NCI-H82 treated with DMSO at 0.1 percent for 48 hours (cell line): ENCODE measurements at regions not wholly inside any gene's neighbourhood (a gene's known extent, or its start where the extent isn't known, plus 50 kb on each side); places are given as distances from the start of the nearest gene placed in this dataset.

Experiments
- DNase-seq: peaks from one replicate; lab custom pipeline; 2025; ENCODE audit not compliant: unreplicated experiment; lab: John Stamatoyannopoulos, UW

GRCh38 chr14:54088271-54088670 is 131.6 kb upstream of the BMP4 start:
- no peak for DNase-seq

DNA sequence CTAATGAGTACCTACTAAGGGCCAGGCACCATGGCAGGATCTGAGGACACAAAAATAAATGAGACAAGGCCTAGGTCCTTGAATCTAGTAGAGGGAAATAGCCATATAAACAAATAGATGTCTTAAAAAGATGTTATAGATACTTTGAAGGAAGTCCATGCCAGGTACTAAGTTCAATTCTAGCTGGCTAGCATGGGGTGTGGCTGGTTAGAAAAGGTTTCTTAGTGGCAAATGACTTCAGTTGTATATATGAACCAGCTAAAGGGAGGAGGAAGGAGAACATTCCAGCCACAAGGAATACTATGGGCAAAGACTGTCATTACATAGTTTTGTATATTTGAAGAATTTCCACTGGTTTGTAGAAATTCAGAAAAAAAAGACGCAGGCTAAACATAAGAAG is 133.6 kb upstream of the BMP4 start:
- no peak for DNase-seq

GRCh38 chr14:54094765-54095164 is 138.1 kb upstream of the BMP4 start:
- DNase-seq = no peak

DNA sequence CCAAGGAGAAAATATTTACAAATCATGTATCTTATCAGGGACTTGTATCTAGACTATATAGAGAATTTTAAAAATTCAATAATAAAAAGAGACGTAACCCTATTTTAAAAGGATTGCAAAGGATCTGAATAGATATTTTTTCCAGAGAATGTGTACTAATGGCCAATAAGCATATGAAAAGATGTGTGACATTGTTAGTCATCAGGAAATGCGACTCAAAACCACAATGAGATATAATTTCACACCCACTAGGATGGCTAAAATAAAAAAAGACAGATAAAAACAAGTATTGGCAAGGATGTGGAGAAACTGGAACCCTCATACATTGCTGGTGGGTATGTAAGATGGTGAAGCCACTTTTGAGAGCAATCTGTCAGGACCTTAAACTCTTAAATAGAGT is 141.9 kb upstream of the BMP4 start:
- no peak for DNase-seq

- no peak for DNase-seq
Observed at GRCh38 chr14:54102051-54102456, 145.4 kb upstream of the BMP4 start.

GRCh38 chr14:54102530-54102929 is 145.9 kb upstream of the BMP4 start:
- DNase-seq = no peak

DNA sequence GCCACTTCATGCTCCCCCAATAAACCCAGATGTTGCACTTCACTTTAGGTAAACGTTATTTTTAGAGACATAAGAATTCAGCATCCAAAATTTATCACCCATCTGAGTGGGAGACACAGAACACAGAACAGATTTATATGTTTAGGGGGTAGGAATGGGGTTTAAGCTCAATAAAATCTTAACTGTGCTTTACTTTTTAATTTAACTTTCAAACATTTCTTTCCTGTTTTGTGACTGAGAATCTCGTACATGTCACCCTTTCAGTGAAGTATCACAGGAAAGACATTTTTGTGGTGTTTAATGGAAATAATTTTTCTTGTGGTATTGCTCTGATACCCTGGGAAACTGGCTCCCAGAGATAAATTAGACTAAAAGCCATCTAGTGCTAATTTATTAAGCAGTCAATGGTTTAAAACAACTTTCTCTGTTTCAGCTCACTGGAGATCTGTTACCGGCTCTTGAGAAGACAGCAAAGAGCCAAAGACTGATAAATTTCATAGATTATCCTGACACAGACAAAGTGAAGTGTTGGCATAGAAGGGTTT is 148.0 kb upstream of the BMP4 start:
- no peak for DNase-seq

DNA sequence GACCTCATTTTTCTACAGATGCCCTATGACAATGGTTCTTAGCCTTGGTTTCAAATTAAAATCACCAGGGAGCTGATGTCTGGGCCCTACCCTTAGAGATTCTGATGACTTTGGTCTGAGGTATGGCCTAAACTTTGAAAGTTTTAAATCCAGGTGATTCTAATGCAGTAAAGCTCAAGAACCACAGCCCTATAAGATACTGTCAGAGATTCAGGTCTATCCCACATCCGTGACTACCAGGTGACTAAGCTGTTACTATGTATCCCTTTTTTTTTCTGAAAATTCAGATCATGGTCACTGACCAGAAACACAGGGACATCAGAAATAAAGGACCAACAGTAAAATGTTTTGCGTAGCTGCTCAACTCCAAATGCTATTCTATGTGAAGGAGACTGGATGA is 148.8 kb upstream of the BMP4 start:
- no peak for DNase-seq

DNA sequence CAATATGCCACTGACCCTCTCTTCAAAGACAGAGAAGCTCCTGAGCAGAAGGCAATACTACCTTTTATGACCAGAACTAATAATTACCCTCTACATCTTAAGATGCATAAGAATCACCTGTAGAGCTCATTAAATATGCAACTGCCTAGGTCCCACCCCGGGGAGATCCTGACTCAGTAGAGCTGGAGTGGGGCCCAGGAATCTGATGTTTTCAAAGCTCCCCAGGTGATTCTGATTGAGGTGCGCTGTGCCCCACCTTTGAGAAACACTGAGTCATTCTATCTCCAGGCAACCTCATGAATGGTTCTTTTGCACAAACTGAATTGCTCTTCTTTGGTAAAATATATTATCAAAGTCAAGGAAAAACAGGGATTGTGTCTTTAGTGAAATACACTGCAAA is 149.3 kb upstream of the BMP4 start:
- DNase-seq = no peak

- no peak for DNase-seq
Observed at GRCh38 chr14:54106661-54107377, 150.2 kb upstream of the BMP4 start.

DNA sequence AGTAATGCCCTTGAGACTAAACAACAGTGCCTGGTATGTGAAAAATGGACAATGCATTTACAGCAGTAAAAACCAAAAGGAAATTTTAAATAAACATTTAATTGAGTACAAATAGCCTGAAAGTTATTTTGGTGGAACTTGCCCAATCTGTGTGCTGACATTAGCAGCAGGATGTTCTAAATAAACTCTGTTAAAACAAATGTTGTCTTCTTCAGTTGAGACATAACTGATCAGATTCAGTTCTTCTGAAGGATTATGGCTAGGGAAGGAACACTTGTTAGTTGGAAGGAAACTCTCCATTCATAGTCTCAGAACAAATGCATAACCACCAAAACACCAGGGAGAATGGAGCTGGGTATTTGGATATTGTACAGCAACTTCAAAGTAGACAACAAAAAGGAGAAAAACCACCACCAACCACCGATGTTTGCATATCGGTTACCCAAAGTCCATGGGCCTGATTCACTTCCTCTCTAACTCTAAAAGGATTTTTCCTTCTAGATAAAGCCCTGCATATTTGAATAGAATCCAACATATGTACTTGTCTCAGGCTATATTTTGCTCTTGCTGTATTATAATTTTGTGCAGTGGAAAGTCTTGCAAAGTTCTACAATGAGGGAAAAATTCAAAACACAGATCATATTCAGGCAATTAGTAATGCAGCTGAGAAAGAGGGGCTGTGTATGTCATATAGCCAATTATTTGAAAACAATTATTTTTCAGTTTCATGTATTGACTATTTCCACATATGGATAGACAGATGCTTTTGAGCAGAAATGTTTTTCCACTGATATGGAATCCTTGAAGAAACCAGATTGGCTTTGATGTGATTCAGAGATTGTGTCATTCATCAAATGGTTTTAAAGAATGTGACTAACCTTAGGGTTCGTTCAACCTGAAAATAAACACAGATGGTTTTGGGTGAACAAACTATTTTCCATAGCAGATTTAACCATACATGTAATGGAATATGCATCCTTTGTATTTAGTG is 152.2 kb upstream of the BMP4 start:
- DNase-seq = no peak

DNA sequence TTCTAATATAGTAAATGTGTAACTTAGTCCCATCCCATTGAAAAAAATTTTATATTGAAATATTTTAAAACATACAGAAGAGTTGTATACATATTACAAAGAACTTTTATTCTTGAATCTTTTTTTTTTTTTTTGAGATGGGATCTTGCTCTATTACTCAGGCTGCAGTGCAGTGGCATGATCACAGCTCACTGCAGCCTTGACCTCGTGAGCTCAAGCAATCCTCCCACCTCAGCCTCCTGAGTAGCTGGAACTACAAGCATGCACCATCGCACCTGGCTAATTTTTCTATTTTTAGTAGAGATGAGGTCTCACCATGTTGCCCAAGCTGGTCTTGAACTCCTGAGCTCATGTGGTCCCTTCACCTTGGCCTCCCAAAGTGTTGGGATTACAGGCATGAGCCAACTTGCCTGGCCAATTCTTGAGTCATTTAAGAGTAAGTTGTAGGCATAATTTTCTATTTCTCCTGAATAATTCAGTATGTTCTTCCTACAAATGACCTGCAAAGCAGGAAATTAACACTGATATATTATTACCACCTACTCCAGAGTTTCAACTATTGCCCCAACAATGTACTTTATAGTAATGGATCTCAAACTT is 153.0 kb upstream of the BMP4 start:
- no peak for DNase-seq

DNA sequence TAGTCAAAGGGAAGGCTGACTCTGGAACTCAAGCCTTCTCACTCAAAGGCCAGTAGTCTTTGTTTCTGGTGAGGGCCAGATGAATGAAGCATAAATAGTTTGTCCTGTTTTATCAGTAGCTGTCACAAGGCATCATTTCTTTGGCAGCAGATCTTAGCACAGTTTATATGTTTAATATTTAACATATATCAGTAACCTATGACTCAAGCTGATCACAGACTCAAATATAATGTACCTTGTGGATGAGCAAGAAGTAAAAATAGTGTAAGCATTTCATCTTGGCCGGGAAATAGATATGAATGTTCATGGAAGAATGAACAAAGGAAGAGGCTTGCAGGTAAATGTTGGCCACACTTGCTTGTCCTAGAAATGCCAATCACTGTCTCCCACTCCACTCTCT is 158.3 kb upstream of the BMP4 start:
- no peak for DNase-seq

DNA sequence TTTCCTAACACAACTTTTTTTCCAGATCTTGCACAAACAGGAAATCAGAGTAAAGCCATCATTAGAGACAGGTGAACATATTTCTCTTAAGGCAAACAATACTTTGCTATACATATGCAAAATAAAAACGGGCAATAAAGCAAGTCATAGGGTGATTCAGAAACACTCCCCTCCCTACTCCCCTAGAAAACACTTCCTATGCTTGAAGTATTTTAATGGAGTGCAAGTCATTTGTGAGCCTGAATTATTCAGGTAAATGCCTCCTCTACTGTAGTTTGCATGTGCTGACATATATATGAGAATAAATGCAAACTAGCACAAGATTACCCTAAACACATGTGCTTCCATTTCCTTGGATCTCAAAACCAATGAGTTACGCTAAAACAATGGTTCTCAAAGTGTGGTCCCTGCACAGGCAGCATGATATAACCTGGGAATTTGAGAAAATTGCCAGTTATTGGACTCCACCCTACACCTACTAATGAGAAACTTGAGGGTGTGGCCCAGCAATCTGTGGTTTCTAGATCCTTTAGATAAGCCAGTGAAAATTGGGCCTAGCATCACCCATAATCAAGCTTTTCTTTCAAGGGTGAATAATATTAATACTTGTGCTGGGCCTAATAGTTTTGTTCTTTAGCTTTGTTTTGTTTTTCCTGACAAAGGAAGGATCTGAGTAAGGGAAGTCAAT is 159.7 kb upstream of the BMP4 start:
- DNase-seq = no peak

GRCh38 chr14:54116972-54117371 is 160.3 kb upstream of the BMP4 start:
- no peak for DNase-seq

DNA sequence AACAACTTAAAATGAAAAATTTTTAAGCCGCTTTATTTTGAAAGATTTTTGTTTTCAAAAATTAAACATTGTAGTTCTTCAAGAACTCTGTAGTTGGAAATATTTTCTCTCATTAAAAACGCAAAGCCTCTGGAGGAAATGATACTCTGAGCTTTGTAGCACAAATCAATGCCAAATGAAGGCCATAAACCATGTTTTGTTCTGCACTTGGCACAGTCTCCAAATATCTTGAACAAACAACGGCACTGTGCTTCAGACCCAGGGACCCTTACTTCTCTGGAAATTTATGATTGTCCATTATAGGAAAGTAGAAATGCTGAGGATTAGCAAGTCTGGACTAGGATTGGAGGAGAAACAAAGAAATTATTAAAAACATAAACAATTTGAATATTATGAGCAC is 160.8 kb upstream of the BMP4 start:
- DNase-seq = no peak

DNA sequence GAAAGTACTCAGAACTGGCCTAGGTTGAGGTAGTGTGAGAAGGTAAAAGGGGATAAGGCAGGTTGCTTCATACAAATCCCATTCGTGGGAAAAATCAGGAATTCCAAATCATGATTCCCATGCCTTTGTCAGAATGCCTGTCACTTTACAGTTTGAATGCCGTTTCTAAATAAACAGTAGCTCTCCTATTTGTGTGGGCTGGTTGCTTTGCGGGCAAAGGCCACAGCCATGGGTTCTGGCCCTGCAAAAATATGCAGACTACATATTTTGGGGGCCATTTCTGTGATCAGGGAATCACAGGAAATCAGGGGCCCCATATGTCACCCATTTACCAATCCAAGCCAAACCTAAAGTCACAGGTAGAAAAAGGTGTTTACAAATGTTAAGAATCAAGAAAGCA is 161.3 kb upstream of the BMP4 start:
- DNase-seq = no peak

GRCh38 chr14:54120260-54120659 is 163.6 kb upstream of the BMP4 start:
- no peak for DNase-seq

GRCh38 chr14:54121466-54122027 is 164.9 kb upstream of the BMP4 start:
- no peak for DNase-seq

GRCh38 chr14:54123841-54124240 is 167.2 kb upstream of the BMP4 start:
- DNase-seq = no peak

DNA sequence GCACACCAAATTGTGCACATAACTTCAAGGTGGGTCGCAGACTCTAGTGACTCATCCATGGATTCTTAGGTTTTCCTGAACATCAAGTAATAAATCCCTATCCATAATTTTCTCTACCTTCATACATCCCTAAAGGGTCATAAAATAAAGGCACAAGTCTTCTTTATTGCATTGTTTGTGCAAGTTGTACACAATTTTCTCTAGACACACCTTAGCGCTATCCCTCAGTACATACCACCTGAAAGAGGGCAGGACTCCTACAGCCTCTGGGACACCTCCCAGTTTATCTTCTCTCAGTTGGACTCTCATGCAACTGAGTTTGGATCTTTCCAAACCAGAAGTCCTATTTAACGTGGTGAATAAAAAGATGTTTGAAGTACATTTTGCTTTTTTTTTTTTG is 168.5 kb upstream of the BMP4 start:
- DNase-seq = no peak
